B cell (primary cell): ENCODE measurements at regions not wholly inside any gene's neighbourhood (a gene's known extent, or its start where the extent isn't known, plus 50 kb on each side); places are given as distances from the start of the nearest gene placed in this dataset.

ENCODE experiments used
- ATAC-seq: fragments of 200-7000 bp; cut with Tn5 transposase; one replicate; pipeline ENCODE4 v1.10.0; 2021; ENCODE audit warnings: low read depth, mild to moderate bottlenecking, moderate number of reproducible peaks, moderate library complexity
- CTCF ChIA-PET: fragments of 350-600 bp; sonication (Branson Sonifier 250); formaldehyde crosslinking; loops from one replicate; lab custom pipeline; 2021; ENCODE audit warnings: antibody characterized with exemption, inconsistent platforms; lab: Charles Lee
- POLR2A ChIA-PET: fragments of 350-600 bp; sonication (Branson Sonifier 250); formaldehyde crosslinking; loops from one replicate; lab custom pipeline; 2021; ENCODE audit warnings: antibody characterized with exemption; lab: Charles Lee
- DNase-seq: peaks from one replicate; pipeline ENCODE4 v3.0.0; 2013
- H2AFZ ChIP-seq: 2 replicates; pipeline ENCODE4 v1.6.1; 2012; ENCODE audit warnings: mild to moderate bottlenecking, low read depth, low read length; ENCODE audit not compliant: insufficient read depth, poor library complexity, severe bottlenecking
- H3K27ac ChIP-seq, 2 donors: 1 replicate in 1 of 2; 2 replicates in 1 of 2; pipeline ENCODE4 v1.5.1; 2012 to 2013; ENCODE audit warnings: low read length in 2 of 2, mild to moderate bottlenecking in 2 of 2, moderate library complexity in 1 of 2
- H3K27me3 ChIP-seq, 4 experiments: fragments of 200-600 bp in 1 of 4; sonication (generic) in 1 of 4; replicated peaks in 1 of 4; 1 replicate in 2 of 4; 2 replicates in 2 of 4; pipeline versions ENCODE4 v1.6.1 to v1.7.0; 2013 to 2016; ENCODE audit warnings: low read length in 3 of 4, mild to moderate bottlenecking in 2 of 4, mixed read lengths in 1 of 4, moderate library complexity in 1 of 4; ENCODE audit not compliant: insufficient read depth in 4 of 4, control insufficient read depth in 3 of 4; ENCODE audit errors: control extremely low read depth in 1 of 4
- H3K36me3 ChIP-seq, 2 experiments: replicated peaks in 1 of 2; 1 replicate in 1 of 2; 2 replicates in 1 of 2; pipeline versions ENCODE4 v1.6.1 to v1.7.1; 2013; ENCODE audit warnings: low read length in 1 of 2; ENCODE audit not compliant: insufficient read depth in 2 of 2, control insufficient read depth in 1 of 2; ENCODE audit errors: control extremely low read depth in 1 of 2, extremely low read depth in 1 of 2
- H3K4me1 ChIP-seq, 2 donors: fragments of 200-600 bp in 1 of 2; sonication (generic) in 1 of 2; 1 replicate in 1 of 2; 2 replicates in 1 of 2; pipeline versions ENCODE4 v1.5.1 to v1.6.1; 2013 to 2017; ENCODE audit warnings: low read length in 2 of 2; ENCODE audit not compliant: control insufficient read depth in 2 of 2, insufficient read depth in 2 of 2
- H3K4me2 ChIP-seq: replicated peaks from 2 replicates; pipeline ENCODE3; 2012; ENCODE audit warnings: mild to moderate bottlenecking, low read depth, low read length; ENCODE audit not compliant: poor library complexity, severe bottlenecking
- H3K4me3 ChIP-seq, 5 experiments: fragments of 200-600 bp in 1 of 5; sonication (generic) in 1 of 5; 1 replicate in 3 of 5; 2 replicates in 2 of 5; pipeline versions ENCODE4 v1.5.1 to v1.7.0; 2011 to 2016; ENCODE audit warnings: low read length in 4 of 5, mild to moderate bottlenecking in 4 of 5, low read depth in 2 of 5, control low read depth in 1 of 5, moderate library complexity in 1 of 5; ENCODE audit not compliant: insufficient read depth in 1 of 5; ENCODE audit errors: control extremely low read depth in 1 of 5, extremely low read depth in 1 of 5
- H3K79me2 ChIP-seq: fragments of 200-600 bp; sonication (generic); one replicate; pipeline ENCODE4 v1.6.0; 2016; ENCODE audit warnings: low read length; ENCODE audit not compliant: control insufficient read depth, insufficient read depth
- H3K9ac ChIP-seq: fragments of 200-600 bp; sonication (generic); 2 replicates; pipeline ENCODE4 v1.6.1; 2017; ENCODE audit warnings: mild to moderate bottlenecking, low read length, moderate library complexity
- H3K9me3 ChIP-seq, 3 donors: one replicate each; pipeline versions ENCODE4 v1.6.1 to v1.7.1; 2013; ENCODE audit warnings: low read length in 2 of 3; ENCODE audit not compliant: control insufficient read depth in 2 of 3, insufficient read depth in 1 of 3; ENCODE audit errors: control extremely low read depth in 1 of 3
- H4K20me1 ChIP-seq: 2 replicates; pipeline ENCODE4 v1.6.0; 2012; ENCODE audit warnings: mild to moderate bottlenecking, low read length; ENCODE audit not compliant: insufficient read depth, control insufficient read depth, poor library complexity, severe bottlenecking
- H3K27ac Mint-ChIP-seq: one replicate; pipeline ENCODE4 v1.8.0; 2021; ENCODE audit warnings: mixed read lengths
- H3K27me3 Mint-ChIP-seq: one replicate; pipeline ENCODE4 v1.8.0; 2021; ENCODE audit warnings: mixed read lengths
- H3K4me1 Mint-ChIP-seq: one replicate; pipeline ENCODE4 v1.8.0; 2021; ENCODE audit warnings: mixed read lengths
- H3K4me3 Mint-ChIP-seq: one replicate; pipeline ENCODE4 v1.8.0; 2021; ENCODE audit warnings: mixed read lengths
- H3K9me3 Mint-ChIP-seq: one replicate; pipeline ENCODE4 v1.8.0; 2022; ENCODE audit warnings: mixed read lengths; ENCODE audit not compliant: insufficient read depth
- EZH2 ChIP-seq: IDR thresholded peaks from 2 replicates; pipeline ENCODE4 v1.6.1; 2012; ENCODE audit warnings: borderline replicate concordance, low read depth, mild to moderate bottlenecking, moderate library complexity, low read length; ENCODE audit not compliant: insufficient read depth, poor library complexity, severe bottlenecking
- WGBS: methylation state at CpG from one replicate; pipeline ENCODE4 v1.1.5; 2013; ENCODE audit warnings: missing lambda C conversion rate; ENCODE audit not compliant: insufficient coverage; 5-methylcytosine and 5-hydroxymethylcytosine counted together
- intact Hi-C: fragments of 100-400 bp; cut with micrococcal nuclease; formaldehyde crosslinking; loops from one replicate; pipeline ENCODE4 v1.10.0; 2022
- TF ChIP-seq, protein P1 (sequence below): fragments of 200-600 bp; IDR thresholded peaks from one replicate; pipeline ENCODE4 v1.8.0; 2022; ENCODE audit warnings: antibody characterized with exemption, mild to moderate bottlenecking

DNA sequence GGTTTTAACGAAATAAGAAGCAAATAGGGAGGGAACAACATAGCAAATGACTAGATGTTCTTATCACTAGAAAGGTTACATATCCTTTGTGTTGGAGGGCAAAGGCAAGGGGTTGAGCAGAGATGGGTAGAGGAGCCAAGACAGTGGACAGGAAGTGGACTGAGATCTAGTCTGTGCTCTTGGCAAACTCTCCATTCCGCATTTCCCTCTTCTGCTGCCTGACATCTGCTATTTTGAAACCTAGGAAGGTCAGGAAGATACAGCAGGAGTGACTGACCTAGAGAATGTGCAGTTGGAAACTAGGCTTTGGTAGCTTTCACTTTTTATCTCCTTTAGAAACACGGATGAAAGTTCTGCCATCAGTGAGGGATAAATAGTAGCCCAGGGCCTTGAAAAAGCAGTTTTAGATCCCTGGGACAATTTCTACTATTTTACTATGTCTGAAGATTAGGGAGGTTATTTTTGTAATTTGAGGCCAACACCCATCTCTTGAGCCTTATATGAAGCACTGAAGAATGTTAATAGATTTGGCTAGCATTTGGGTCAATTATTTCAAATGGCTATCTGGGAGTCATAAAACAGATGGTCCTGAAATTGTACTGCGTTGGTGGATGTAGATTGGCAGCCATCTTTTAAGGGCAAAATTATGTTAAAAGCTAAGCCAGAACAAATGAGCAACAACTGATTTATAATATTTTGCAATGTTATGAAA lies 410.3 kb downstream of the PCNX1 start:
- no CpG with 5 or more reads among the region's 4 CpGs for WGBS
- no peak overlapping the region for H3K4me3 Mint-ChIP-seq
- no peaks in the 10 kb centered on the region for H4K20me1 ChIP-seq
- H3K9me3 Mint-ChIP-seq, result peaks cover 5% of the 10 kb centered on the region
- DNase-seq, result no peak
- no peak overlapping the region for H3K9ac ChIP-seq
- CTCF ChIA-PET, result interaction anchor here (0.9 to 9.9 kb wide), 2 partner anchors 85 to 267 kb away, joined by 4 to 249 read pairs; no protein-coding TSS in a partner anchor
- H3K27me3 Mint-ChIP-seq, result no peaks in the 10 kb centered on the region
- peaks cover 11 to 16% of the 10 kb centered on the region in 2 donors for H3K4me1 ChIP-seq
- peaks cover 0 to 8% (median 1%) of the 10 kb centered on the region in 3 donors for H3K9me3 ChIP-seq
- ATAC-seq, result no peak
- H3K36me3 ChIP-seq, result no peaks in the 10 kb centered on the region
- H3K4me2 ChIP-seq, result no peak overlapping the region
- no peak overlapping the region for H3K27ac ChIP-seq
- POLR2A ChIA-PET, result no interaction called here
- no peak overlapping the region for H2AFZ ChIP-seq
- intact Hi-C loops, result loop anchor here (10.0 kb wide), 1 partner anchor 203 kb away; no protein-coding TSS in a partner anchor
- H3K4me1 Mint-ChIP-seq, result peaks cover 16% of the 10 kb centered on the region
- no peaks in the 10 kb centered on the region for H3K27me3 ChIP-seq
- H3K27ac Mint-ChIP-seq, result no peak overlapping the region
- H3K79me2 ChIP-seq, result peaks cover 18% of the 10 kb centered on the region
- TF ChIP-seq, protein P1, sequence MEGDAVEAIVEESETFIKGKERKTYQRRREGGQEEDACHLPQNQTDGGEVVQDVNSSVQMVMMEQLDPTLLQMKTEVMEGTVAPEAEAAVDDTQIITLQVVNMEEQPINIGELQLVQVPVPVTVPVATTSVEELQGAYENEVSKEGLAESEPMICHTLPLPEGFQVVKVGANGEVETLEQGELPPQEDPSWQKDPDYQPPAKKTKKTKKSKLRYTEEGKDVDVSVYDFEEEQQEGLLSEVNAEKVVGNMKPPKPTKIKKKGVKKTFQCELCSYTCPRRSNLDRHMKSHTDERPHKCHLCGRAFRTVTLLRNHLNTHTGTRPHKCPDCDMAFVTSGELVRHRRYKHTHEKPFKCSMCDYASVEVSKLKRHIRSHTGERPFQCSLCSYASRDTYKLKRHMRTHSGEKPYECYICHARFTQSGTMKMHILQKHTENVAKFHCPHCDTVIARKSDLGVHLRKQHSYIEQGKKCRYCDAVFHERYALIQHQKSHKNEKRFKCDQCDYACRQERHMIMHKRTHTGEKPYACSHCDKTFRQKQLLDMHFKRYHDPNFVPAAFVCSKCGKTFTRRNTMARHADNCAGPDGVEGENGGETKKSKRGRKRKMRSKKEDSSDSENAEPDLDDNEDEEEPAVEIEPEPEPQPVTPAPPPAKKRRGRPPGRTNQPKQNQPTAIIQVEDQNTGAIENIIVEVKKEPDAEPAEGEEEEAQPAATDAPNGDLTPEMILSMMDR, result no peak
- TF ChIP-seq EZH2, result no peak
- H3K4me3 ChIP-seq, result no peak overlapping the region

DNA sequence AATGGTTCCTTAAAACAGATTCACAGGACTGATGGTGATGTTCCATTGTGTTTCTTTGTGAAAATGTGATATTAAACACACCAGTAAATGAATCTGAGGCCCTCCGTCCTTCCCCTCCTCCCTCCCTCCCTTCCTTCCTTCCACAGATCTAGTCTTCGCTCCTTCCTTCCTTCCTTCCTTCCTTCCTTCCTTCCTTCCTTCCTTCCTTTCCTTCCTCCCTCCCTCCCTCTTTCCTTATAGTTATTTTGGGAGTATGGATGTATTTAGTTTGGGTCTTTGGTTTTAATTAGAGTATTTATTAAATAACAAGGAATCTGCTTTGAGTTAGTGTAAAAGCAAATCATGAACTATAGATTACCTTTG lies 410.8 kb downstream of the PCNX1 start:
- Histone ChIP-seq H3K4me2 (no peak overlapping the region), H3K9ac (no peak overlapping the region), H3K27me3 (no peaks in the 10 kb centered on the region), H3K4me3 (no peak overlapping the region), H4K20me1 (no peaks in the 10 kb centered on the region), H3K79me2 (peaks cover 23% of the 10 kb centered on the region), H3K27ac (no peak overlapping the region), H3K36me3 (no peaks in the 10 kb centered on the region), H3K4me1 (peaks cover 17 to 22% of the 10 kb centered on the region in 2 donors), H2AFZ (no peak overlapping the region), H3K9me3 (peaks cover 0 to 5% (median 0%) of the 10 kb centered on the region in 3 donors)
- peaks cover 22% of the 10 kb centered on the region for H3K4me1 Mint-ChIP-seq
- no peak overlapping the region for H3K27ac Mint-ChIP-seq
- no peak for TF ChIP-seq EZH2
- TF ChIP-seq, protein P1, result no peak
- no peak for ATAC-seq
- no peaks in the 10 kb centered on the region for H3K27me3 Mint-ChIP-seq
- intact Hi-C loops, result loop anchor here (10.0 kb wide), 1 partner anchor 203 kb away; no protein-coding TSS in a partner anchor
- ChIA-PET POLR2A (interaction anchor here (0.6 kb wide), 1 partner anchor 139 kb away, joined by 9 read pairs; no protein-coding TSS in a partner anchor), CTCF (interaction anchor here (0.9 to 9.9 kb wide), 2 partner anchors 84 to 268 kb away, joined by 4 to 249 read pairs; no protein-coding TSS in a partner anchor)
- DNase-seq, result no peak
- no CpG with 5 or more reads among the region's 2 CpGs for WGBS
- peaks cover 2% of the 10 kb centered on the region for H3K9me3 Mint-ChIP-seq
- no peak overlapping the region for H3K4me3 Mint-ChIP-seq
